B cell (primary cell): ENCODE measurements at regions not wholly inside any gene's neighbourhood (a gene's known extent, or its start where the extent isn't known, plus 50 kb on each side); places are given as distances from the start of the nearest gene placed in this dataset.

Experiments
- EZH2 ChIP-seq: IDR thresholded peaks from 2 replicates; pipeline ENCODE4 v1.6.1; 2012; ENCODE audit warnings: borderline replicate concordance, low read depth, mild to moderate bottlenecking, moderate library complexity, low read length; ENCODE audit not compliant: insufficient read depth, poor library complexity, severe bottlenecking
- TF ChIP-seq, protein P1 (sequence below): fragments of 200-600 bp; IDR thresholded peaks from one replicate; pipeline ENCODE4 v1.8.0; 2022; ENCODE audit warnings: antibody characterized with exemption, mild to moderate bottlenecking

DNA sequence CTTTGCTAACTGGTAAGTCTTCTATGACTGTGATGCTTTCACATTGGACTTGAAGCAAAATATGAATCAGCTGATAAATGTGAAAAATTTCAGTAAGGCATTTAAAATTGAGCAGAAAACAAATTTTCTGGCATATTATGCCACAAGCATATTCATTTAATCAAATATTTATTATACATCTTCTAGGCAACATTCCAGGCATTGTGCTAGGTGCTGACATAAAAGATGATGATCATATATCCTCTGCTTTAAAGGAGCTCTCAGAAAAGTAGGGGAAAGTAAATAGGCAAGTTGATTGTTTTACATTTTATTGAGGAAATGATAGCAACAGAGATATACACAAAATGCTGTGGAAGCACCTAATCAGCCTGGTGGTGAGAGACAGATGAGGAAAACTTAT is 248.9 kb downstream of the SLC16A7 start:
- no peak for TF ChIP-seq EZH2
- TF ChIP-seq, protein P1, sequence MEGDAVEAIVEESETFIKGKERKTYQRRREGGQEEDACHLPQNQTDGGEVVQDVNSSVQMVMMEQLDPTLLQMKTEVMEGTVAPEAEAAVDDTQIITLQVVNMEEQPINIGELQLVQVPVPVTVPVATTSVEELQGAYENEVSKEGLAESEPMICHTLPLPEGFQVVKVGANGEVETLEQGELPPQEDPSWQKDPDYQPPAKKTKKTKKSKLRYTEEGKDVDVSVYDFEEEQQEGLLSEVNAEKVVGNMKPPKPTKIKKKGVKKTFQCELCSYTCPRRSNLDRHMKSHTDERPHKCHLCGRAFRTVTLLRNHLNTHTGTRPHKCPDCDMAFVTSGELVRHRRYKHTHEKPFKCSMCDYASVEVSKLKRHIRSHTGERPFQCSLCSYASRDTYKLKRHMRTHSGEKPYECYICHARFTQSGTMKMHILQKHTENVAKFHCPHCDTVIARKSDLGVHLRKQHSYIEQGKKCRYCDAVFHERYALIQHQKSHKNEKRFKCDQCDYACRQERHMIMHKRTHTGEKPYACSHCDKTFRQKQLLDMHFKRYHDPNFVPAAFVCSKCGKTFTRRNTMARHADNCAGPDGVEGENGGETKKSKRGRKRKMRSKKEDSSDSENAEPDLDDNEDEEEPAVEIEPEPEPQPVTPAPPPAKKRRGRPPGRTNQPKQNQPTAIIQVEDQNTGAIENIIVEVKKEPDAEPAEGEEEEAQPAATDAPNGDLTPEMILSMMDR: no peak
